Right lung (tissue), 2 donors: ENCODE measurements at regions not wholly inside any gene's neighbourhood (a gene's known extent, or its start where the extent isn't known, plus 50 kb on each side); places are given as distances from the start of the nearest gene placed in this dataset.
"Not testable (repeated sequence)": the region's sequence is repeated elsewhere in the genome, so short reads cannot be mapped to it uniquely, and the experiment has no call there.

Experiments used
- DNase-seq, 2 donors: peaks; one replicate each; pipeline ENCODE4 v3.0.0-alpha.2; 2013

- no peak for DNase-seq
These were observed 69.4 kb downstream of the TOMM20 start for GRCh38 chr1:235059221-235059620.

GRCh38 chr1:235058695-235059094 lies 69.9 kb downstream of the TOMM20 start:
- no peak for DNase-seq

DNA sequence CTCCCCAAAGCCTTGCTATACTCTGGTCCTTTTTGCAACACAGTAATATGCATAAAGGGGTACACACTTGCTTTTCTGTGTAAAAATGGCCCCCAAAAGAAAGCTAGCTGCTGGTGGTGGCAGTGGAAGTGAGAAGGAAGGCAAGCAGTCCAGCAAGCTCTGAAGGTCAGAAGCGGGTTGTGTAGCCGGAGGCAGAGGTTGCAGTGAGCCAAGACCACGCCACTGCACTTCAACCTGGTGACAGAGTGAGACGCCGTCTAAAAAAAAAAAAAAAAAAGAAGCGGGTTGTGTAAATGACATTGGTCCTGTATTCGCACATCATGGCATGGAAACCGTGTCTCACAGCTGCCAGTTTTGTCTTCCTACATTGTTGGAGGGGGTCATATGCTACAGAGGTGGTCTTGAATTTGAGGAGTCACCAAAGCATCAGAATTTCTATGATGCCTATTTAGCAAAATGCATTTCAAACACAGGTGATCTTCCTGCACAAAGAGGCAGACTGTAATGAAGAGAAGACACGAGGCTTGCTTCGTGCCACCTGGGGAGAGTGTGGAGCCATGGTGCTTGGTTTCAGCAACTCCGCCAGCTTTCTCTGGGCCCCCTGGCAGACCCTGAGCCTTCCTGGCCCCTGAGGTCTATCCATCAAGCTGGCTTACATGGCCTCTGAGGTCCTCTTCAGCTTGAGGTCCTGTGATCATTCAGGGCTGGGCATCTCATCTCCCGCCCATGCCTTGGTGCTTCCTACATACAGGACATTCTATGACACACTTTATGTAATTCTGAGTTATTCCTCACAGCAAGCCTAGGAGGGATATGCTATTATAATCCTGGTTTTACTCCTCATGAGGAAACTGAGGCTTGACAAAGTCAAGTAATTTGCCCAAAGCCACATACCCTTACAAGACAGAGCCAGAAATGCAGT lies 71.0 kb downstream of the TOMM20 start:
- no peak for DNase-seq

GRCh38 chr1:235056937-235057336 lies 71.7 kb downstream of the TOMM20 start:
- no peak for DNase-seq

- DNase-seq = no peak
These were observed 73.7 kb downstream of the TOMM20 start for GRCh38 chr1:235054936-235055335.

DNA sequence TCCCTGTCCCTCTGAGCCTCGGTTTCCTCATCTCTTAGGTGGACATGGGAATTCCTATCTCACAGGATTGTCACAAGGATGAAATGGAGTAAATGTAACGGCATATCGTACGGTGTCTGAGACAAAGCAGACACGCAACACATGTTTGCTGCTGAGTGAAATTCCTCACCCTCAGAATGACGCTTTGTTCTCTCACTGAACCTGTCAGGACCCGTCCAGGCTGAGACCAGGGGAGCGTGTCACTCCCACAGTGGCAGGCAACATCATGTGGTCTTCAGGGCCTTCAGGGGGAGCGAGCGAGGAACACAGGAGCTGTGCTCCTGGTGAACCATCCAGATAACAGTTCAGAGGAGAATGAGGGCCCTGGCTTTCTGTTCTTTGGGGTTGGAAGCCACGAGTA lies 74.2 kb downstream of the TOMM20 start:
- DNase-seq = no peak

DNA sequence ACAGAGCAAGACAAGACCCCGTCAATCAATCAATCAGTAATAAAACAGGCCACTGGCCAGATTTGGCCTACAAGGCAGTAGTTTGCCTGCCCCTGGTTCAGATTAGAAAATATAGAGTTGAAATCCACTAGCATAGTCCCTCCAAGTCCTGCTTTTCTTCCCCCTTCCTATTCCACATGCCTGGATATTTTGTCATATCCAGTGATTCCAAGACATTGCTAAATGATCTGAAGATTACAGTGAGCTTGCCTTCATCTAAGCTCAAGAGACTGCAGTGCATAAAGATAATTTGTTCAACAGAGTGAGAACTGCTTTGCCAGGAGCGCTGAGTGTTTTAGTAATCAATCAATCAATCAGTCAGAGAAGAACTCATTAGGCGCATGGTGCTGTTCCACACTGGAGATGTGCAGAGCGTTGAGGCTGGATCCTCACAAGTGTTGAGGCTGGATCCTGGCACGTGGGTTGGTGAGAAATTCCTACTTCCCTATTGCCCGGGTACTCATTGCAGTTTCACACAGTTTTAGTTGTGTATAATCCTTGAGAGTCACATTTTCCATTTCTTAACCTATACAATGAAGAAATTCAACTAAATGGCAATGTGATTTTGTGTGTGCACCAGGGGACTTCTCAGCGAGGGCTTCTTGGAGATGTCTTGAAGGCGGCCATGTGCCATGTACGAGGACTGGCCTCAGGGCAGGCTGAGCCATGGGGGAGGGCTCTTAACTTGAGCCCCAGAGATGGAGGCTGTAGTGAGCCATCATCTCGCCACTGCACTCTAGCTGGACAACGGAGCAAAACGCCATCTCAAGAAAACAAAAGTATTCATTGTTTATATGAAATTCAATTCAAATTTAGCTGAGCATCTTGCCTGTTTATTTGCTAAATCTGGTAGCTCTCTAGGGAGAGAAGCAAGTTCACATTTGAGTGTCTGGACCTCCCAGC lies 76.3 kb downstream of the TOMM20 start:
- no peak for DNase-seq

DNA sequence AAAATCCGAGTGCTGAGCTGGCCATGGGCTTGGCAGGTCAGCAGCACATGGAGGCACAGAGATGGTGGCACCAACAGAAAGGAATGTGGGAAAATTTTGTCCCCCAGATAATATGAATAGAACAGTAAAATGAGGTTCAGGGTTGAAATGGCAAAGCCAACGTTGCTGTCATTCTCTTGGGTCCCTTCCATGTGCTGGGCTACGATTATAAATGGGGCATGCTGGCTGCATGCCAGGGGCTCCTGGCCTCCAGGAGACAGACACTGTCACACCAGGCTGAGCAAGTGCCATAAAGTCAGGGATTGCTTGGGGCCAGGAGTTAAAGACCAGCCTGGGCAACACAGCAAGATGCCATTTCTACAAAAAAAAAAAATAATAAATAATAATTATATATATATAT lies 77.1 kb downstream of the TOMM20 start:
- DNase-seq = no peak

- no peak for DNase-seq
These were observed 77.7 kb downstream of the TOMM20 start for GRCh38 chr1:235050911-235051360.

- DNase-seq = not testable (repeated sequence)
These were observed 78.8 kb downstream of the TOMM20 start for GRCh38 chr1:235049716-235050378.

DNA sequence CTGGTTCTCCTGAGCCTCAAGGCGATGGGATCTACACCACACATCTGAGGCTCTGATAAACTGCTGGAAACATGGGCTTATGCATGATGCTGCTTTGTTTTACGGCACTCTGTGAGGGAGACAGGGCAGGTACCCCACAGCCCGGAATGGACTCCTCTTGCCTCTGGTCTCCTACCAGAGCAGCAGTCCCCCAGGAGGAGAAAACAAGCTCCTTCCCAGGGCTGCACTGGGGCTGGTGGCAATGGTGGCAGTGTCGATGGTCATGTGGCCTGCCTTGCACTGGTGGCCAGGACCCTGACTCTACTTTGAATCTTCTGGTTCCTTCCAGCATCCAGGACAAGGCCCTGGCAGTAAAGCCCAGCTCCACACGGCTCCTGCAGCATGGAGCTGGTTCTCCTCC lies 79.4 kb downstream of the TOMM20 start:
- DNase-seq = no peak

GRCh38 chr1:235047331-235047871 lies 81.2 kb downstream of the TOMM20 start:
- DNase-seq = no peak

GRCh38 chr1:235045921-235046601 lies 82.6 kb downstream of the TOMM20 start:
- DNase-seq = no peak

GRCh38 chr1:235045034-235045690 lies 83.5 kb downstream of the TOMM20 start:
- DNase-seq = no peak

DNA sequence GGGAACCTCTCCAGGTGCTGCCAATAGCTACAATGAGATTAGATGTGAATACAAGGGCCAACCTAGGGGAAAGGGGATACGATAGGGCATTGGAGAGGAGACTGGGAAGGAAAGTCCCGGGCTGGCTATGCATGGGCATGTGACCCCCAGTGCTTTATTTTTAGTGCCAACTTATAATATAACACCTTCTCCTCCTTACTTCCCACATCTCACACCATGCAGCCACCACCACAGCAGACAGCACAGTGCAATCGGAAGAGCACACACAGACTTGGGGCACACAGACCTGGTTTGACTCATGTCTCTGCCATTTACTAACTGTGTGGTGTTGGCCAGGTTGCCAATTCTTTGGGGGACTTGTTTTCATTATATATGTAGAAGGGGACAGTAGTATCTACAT lies 85.4 kb downstream of the TOMM20 start:
- DNase-seq = no peak

- no peak for DNase-seq
These were observed 89.9 kb downstream of the TOMM20 start for GRCh38 chr1:235038701-235039100.

- DNase-seq = no peak
These were observed 92.7 kb downstream of the TOMM20 start for GRCh38 chr1:235035928-235036327.

DNA sequence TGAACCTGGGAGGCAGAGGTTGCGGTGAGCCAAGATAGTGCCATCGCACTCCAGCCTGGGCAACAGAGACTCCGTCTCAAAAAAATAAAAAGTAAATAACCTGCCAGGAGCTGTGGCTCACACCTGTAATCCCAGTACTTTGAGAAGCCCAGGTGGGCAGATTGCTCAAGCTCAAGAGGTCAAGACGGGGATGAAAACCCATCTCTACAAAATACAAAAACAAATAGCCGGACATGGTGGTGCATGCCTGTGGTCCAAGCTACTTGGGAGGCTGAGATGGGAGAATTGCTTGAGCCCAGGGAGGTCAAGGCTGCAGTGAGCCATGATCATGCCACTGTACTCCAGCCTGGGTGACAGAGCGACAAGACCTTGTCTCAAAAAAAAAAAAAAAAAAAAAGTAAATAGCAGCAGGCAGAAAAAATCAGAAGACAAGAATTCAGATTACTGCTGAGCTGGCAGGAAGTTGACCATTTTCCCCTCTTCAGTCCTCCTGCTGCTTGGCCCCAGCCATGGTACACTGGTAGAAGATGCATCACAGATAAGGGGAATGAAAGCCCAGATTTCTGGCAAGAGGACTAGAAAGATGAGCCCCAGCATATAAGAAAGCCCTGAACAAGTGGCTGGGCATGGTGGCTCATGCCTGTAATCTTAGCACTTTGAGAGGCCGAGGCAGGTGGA lies 97.6 kb downstream of the TOMM20 start:
- DNase-seq = no peak

DNA sequence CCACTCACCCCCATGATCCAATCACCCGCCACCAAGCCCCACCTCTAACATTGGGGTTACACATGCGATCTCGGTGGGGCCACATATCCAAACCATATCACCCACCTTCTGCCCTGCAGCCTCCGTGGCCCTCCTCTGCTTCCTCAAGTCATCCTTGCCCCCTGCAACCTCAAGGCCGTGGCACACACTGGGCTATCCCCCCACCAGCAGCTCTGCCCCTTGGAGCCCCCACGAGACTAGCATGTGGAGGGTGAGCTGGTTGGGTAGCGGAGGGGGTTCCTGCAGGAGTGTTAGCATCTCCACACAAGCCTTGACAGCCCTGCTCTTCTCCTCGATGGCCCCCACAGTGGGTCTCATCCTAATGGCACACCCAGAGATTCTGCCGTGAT lies 100.8 kb downstream of the TOMM20 start:
- DNase-seq = no peak
